Fibroblast of skin of abdomen (primary cell): ENCODE measurements at regions not wholly inside any gene's neighbourhood (a gene's known extent, or its start where the extent isn't known, plus 50 kb on each side); places are given as distances from the start of the nearest gene placed in this dataset.
"Not testable (repeated sequence)": the region's sequence is repeated elsewhere in the genome, so short reads cannot be mapped to it uniquely, and the experiment has no call there.

Source experiments
- DNase-seq: peaks from one replicate; pipeline ENCODE4 v3.0.0-alpha.2; 2013

DNA sequence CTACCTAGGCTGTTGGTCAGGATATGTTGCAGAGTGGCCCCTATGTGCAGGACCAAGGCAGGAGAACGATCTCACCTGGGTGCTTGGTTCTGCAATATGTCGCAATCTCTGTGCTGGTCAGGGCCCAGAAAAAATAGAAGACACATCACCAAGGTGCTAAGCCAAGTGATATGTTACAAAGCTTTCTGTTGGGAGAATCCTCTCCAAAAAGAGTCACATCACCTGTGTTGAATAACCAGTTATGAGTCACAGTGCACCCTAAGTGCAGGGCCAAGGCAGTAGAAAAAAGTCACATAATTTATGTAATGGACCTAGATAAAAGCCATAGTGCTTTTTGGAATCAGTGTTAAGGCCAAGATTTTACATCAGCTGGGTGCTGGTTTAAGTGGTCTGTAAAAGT is 965.9 kb upstream of the AMELY start:
- no peak for DNase-seq

- peak; percentile 70 for DNase-seq
Measured at GRCh38 chrY:7874080-7874479, 962.5 kb upstream of the AMELY start.

DNA sequence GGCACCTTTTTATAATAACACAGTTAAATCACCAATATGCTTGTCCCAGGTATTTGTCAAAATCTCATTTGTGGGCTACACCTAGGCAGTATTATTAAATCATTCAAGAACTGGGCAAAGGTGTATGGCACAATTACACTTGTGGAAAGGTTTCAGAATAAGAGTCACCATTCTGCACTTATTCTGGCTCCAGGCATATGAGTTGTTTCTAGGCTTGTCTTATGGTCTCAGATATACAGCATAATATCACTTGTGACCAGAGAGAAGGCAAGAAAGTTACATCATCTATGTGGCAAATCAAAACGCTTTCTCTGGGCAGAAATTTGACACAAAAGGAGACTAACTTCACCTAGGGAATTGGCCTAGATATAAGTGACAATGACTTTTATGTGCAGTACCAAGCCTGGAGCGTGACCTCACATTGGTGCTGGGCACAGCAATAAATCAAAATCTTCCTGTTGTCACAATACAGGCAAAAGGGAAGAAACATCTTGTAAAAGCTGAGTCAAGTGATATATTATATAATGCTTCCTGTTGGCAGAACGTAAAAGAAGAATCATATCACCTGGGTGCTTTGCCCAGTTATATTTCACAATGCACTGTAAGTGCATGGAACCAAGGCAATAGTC is 959.9 kb upstream of the AMELY start:
- DNase-seq, result no peak

- no peak for DNase-seq
Measured at GRCh38 chrY:7866976-7867375, 955.4 kb upstream of the AMELY start.

GRCh38 chrY:7860781-7861614 is 949.4 kb upstream of the AMELY start:
- no peak for DNase-seq

- DNase-seq, result peak; percentile 4
Measured at GRCh38 chrY:7850191-7850590, 938.6 kb upstream of the AMELY start.

DNA sequence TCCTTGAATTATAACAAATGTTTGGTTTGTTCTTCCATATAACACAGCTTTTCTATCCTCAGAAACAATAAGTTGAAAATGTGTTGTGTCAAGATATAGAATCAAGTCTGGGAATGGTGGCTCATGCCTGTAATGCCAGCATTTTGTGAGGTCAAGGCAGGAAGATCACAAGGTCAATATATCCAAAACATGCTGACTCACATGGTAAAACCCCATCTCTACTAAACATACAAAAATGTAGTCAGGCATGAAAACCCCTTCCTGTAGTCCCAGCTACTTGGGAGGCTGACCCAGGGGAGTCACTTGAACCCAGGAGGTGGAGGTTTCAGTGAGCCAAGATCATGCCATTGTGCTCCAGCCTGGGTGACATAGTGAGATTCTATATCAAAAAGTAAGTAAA is 934.2 kb upstream of the AMELY start:
- DNase-seq, result no peak

DNA sequence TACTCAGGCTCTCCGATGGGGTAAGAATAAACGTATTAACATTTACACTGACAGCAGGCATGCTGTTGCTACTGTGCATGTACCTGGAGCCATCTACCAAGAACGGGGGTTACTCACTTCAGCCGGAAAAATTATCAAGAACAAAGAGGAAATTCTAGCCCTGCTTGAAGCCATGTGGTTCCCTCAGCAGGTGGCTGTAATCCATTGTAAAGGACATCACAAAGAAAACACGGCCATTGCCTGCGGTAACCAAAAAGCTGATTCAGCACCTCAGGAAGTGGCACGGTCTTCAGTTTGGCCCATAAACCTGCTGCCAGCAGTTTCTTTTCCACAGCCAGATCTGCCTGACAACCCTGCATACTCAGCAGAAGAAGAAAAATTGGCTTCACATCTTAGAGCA is 925.5 kb upstream of the AMELY start:
- DNase-seq, result no peak

DNA sequence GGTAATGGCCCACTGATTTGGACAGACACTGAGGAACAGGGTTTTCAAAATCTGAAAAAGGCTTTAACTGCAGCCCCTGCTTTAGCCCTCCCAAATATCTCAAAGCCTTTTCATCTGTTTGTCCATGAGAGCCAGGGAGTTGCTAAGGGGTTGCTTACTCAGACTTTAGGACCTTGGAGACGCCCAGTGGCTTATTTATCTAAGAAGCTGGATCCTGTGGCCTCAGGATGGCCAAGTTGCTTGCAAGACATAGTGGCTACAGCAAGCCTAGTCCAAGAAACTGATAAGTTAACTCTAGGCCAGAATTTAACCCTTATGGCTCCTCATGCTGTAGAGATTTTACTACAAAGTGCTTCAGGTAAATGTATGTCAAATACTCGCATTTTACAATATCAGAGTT is 924.8 kb upstream of the AMELY start:
- no peak for DNase-seq

- no peak for DNase-seq
Measured at GRCh38 chrY:7835416-7835815, 923.9 kb upstream of the AMELY start.

- DNase-seq, result peak; percentile 44
Measured at GRCh38 chrY:7834284-7834683, 922.7 kb upstream of the AMELY start.

DNA sequence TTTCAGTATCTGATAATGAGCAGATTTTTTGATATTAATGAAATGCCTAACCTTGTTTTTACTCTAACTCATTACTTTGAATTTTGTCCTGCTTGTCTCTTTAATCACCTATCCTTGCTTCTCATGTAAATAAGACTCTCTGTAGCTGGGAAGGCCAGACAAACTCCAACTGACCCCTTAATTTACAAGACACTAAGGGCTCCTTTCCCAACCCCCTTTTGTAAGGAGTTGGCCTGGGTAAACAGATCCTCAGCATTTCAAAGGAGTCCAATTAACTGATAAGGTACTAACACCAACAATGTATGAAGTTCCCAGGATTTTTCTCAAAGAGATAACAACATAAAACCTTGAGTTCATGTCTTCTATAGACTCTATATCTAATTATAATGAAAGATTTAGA is 919.3 kb upstream of the AMELY start:
- not testable (repeated sequence) for DNase-seq

- no peak for DNase-seq
Measured at GRCh38 chrY:7826533-7826932, 915.0 kb upstream of the AMELY start.

- no peak for DNase-seq
Measured at GRCh38 chrY:7825874-7826273, 914.3 kb upstream of the AMELY start.

- peak; percentile 54 for DNase-seq
Measured at GRCh38 chrY:7821295-7822035, 909.9 kb upstream of the AMELY start.

- peak; percentile 64 for DNase-seq
Measured at GRCh38 chrY:7818924-7819323, 907.4 kb upstream of the AMELY start.

- no peak for DNase-seq
Measured at GRCh38 chrY:7816567-7816966, 905.0 kb upstream of the AMELY start.

GRCh38 chrY:7815921-7816320 is 904.4 kb upstream of the AMELY start:
- DNase-seq, result no peak

DNA sequence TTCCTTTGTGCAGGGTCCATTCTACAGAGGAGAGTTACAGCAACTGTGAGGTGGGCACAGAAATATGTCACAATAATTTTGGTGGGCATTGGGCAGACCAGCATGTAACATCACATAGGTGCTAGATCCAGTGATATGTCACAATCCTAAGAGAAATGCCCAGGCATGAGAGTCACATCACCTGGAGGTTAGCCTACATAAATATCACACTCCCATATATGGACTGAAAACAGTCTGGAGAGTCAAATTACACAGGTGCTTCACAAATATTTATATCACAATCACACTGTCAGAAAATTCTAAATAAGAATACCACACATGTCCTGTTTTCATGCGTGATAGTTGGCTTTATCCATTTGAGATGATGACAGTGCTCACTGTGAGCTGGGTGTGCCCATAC is 903.7 kb upstream of the AMELY start:
- DNase-seq, result no peak

- no peak for DNase-seq
Measured at GRCh38 chrY:7814361-7814760, 902.8 kb upstream of the AMELY start.

DNA sequence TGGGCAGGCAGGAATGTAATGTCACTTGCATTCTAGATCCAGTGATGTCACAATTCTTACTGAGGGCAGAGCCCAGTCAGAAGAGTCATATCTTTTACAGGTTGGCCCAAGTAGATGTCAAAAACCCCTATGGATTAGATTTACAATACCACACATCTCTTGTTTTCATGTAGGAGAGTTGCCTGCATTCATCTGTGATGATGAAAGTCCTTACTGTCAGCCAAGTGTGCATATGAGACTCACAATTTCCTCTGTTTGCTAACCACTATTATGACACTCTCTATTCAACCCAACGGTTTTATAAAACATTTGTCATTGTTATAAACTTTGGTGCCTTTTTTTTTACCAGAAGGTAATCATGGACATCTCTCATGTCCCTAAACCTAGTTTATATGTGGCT is 898.8 kb upstream of the AMELY start:
- peak; percentile 31 for DNase-seq

- no peak for DNase-seq
Measured at GRCh38 chrY:7807516-7807870, 895.9 kb upstream of the AMELY start.

GRCh38 chrY:7806592-7807515 is 895.3 kb upstream of the AMELY start:
- DNase-seq, result peak; percentile 67
